Neural cell (in vitro differentiated cells): ENCODE measurements at regions not wholly inside any gene's neighbourhood (a gene's known extent, or its start where the extent isn't known, plus 50 kb on each side); places are given as distances from the start of the nearest gene placed in this dataset.

ENCODE experiments used
- H2AFZ ChIP-seq: fragments of 200-600, 300-800 bp; sonication (generic), shearing (Covaris generic); 2 replicates; pipeline ENCODE4 v1.6.0; 2014; ENCODE audit warnings: low read depth, mild to moderate bottlenecking, antibody characterized with exemption, low read length, moderate library complexity
- H3F3A ChIP-seq: fragments of 200-600 bp; shearing (Covaris generic); 2 replicates; pipeline ENCODE4 v1.6.1; 2016; ENCODE audit warnings: mild to moderate bottlenecking, moderate library complexity, mixed read lengths, antibody characterized with exemption, low read length; ENCODE audit not compliant: insufficient read depth, poor library complexity, severe bottlenecking
- H3K27ac ChIP-seq: fragments of 200-600, 300-800 bp; sonication (generic), shearing (Covaris generic); 2 replicates; pipeline ENCODE4 v1.5.1; 2014; ENCODE audit warnings: mild to moderate bottlenecking, low read length, moderate library complexity
- H3K27me3 ChIP-seq: fragments of 300-800, 200-600 bp; sonication (generic), shearing (Covaris generic); 2 replicates; pipeline ENCODE4 v1.6.0; 2014; ENCODE audit warnings: mild to moderate bottlenecking, low read depth, low read length, moderate library complexity; ENCODE audit not compliant: insufficient read depth
- H3K36me3 ChIP-seq: fragments of 300-800, 200-600 bp; sonication (generic), shearing (Covaris generic); 2 replicates; pipeline ENCODE4 v1.5.1; 2014; ENCODE audit warnings: mild to moderate bottlenecking, antibody characterized with exemption, low read length, moderate library complexity; ENCODE audit not compliant: insufficient read depth
- H3K4me2 ChIP-seq: fragments of 300-800, 200-600 bp; sonication (generic), shearing (Covaris generic); 2 replicates; pipeline ENCODE4 v1.6.0; 2014; ENCODE audit warnings: mild to moderate bottlenecking, low read length
- H3K4me3 ChIP-seq: fragments of 300-800, 200-600 bp; sonication (generic), shearing (Covaris generic); 2 replicates; pipeline ENCODE4 v1.5.1; 2014; ENCODE audit warnings: mild to moderate bottlenecking, low read length, moderate library complexity
- H3K79me2 ChIP-seq: fragments of 200-600 bp; shearing (Covaris generic); replicated peaks from 2 replicates; pipeline ENCODE4 v1.6.0; 2014; ENCODE audit warnings: mild to moderate bottlenecking, low read length, moderate library complexity; ENCODE audit not compliant: insufficient read depth
- H3K9ac ChIP-seq: fragments of 300-800, 200-600 bp; sonication (generic), shearing (Covaris generic); 2 replicates; pipeline ENCODE4 v1.6.1; 2016; ENCODE audit warnings: mild to moderate bottlenecking, low read length, mixed read lengths
- H3K9me2 ChIP-seq: fragments of 200-600 bp; shearing (Covaris generic); 2 replicates; pipeline ENCODE4 v1.6.1; 2016; ENCODE audit warnings: mild to moderate bottlenecking, low read length, mixed read lengths; ENCODE audit not compliant: insufficient read depth
- H3K9me3 ChIP-seq: fragments of 200-600, 300-800 bp; sonication (generic), shearing (Covaris generic); 2 replicates; pipeline ENCODE4 v1.6.1; 2016; ENCODE audit warnings: mild to moderate bottlenecking, mixed run types, low read length, moderate library complexity, mixed read lengths
- H4K20me1 ChIP-seq: fragments of 200-600 bp; shearing (Covaris generic); 2 replicates; pipeline ENCODE4 v1.6.1; 2016; ENCODE audit warnings: mild to moderate bottlenecking, mixed run types; ENCODE audit not compliant: insufficient read depth
- EP300 ChIP-seq: fragments of 450-650 bp; conservative IDR thresholded peaks from 2 replicates; pipeline ENCODE4 v1.6.1; 2014; ENCODE audit warnings: antibody characterized with exemption, mild to moderate bottlenecking, moderate library complexity; ENCODE audit not compliant: poor library complexity, severe bottlenecking
- EZH2 ChIP-seq: fragments of 200-600, 300-800 bp; shearing (Covaris generic), sonication (generic); IDR thresholded peaks from 2 replicates; pipeline ENCODE4 v1.6.1; 2014; ENCODE audit warnings: antibody characterized with exemption, low read length, borderline replicate concordance, mild to moderate bottlenecking; ENCODE audit not compliant: insufficient read depth, poor library complexity, severe bottlenecking
- MXI1 ChIP-seq: fragments of 450-650 bp; conservative IDR thresholded peaks from 2 replicates; pipeline ENCODE4 v1.6.1; 2014; ENCODE audit warnings: antibody characterized with exemption, mild to moderate bottlenecking; ENCODE audit not compliant: poor library complexity, severe bottlenecking
- POLR2AphosphoS5 ChIP-seq: IDR thresholded peaks from 2 replicates; pipeline ENCODE4 v1.6.1; 2012
- RAD21 ChIP-seq: fragments of 450-650 bp; conservative IDR thresholded peaks from 2 replicates; pipeline ENCODE4 v1.6.1; 2014; ENCODE audit warnings: antibody characterized with exemption, mild to moderate bottlenecking, moderate library complexity
- SMC3 ChIP-seq: fragments of 450-650 bp; conservative IDR thresholded peaks from 2 replicates; pipeline ENCODE4 v1.6.1; 2014; ENCODE audit warnings: antibody characterized with exemption, mild to moderate bottlenecking, moderate library complexity; ENCODE audit not compliant: poor library complexity
- TAF1 ChIP-seq: IDR thresholded peaks from 2 replicates; pipeline ENCODE4 v1.6.1; 2012; ENCODE audit warnings: low read depth
- TF ChIP-seq, protein P1 (sequence below): fragments of 450-650 bp; IDR thresholded peaks from 2 replicates; pipeline ENCODE4 v1.5.1; 2014; ENCODE audit warnings: antibody characterized with exemption, mild to moderate bottlenecking, moderate library complexity; ENCODE audit not compliant: poor library complexity, severe bottlenecking
- TF ChIP-seq, protein P2 (sequence below): IDR thresholded peaks from 2 replicates; pipeline ENCODE4 v1.6.1; 2012; ENCODE audit warnings: borderline replicate concordance

DNA sequence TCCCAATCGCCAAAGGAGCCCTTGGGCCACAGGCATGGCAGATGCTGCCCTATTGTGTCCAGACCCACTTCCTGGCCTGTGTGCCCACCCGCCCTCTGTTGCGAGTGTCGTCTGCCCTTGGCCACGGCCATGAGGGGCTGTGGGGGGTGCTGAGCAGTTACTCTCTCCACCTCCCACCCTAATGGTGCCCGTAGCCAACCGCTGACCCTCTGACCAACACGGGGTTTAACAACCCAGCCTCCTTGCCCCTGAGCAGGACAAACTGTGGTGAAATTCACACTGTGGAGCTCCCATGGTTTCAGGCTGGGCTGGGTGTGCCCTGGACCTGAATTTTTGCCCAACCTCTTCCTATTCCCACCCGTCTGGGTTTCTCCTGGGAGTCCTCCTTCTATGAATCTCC lies 145.7 kb upstream of the HDAC4 start:
- H3K79me2 ChIP-seq, result no peaks in the 10 kb centered on the region
- no peaks in the 10 kb centered on the region for H3F3A ChIP-seq
- no peaks in the 10 kb centered on the region for H4K20me1 ChIP-seq
- H3K9ac ChIP-seq, result no peak overlapping the region
- no peak overlapping the region for H2AFZ ChIP-seq
- H3K4me3 ChIP-seq, result no peak overlapping the region
- H3K27me3 ChIP-seq, result no peaks in the 10 kb centered on the region
- H3K27ac ChIP-seq, result no peak overlapping the region
- H3K9me3 ChIP-seq, result no peaks in the 10 kb centered on the region
- no peaks in the 10 kb centered on the region for H3K36me3 ChIP-seq
- TF ChIP-seq, protein P1, sequence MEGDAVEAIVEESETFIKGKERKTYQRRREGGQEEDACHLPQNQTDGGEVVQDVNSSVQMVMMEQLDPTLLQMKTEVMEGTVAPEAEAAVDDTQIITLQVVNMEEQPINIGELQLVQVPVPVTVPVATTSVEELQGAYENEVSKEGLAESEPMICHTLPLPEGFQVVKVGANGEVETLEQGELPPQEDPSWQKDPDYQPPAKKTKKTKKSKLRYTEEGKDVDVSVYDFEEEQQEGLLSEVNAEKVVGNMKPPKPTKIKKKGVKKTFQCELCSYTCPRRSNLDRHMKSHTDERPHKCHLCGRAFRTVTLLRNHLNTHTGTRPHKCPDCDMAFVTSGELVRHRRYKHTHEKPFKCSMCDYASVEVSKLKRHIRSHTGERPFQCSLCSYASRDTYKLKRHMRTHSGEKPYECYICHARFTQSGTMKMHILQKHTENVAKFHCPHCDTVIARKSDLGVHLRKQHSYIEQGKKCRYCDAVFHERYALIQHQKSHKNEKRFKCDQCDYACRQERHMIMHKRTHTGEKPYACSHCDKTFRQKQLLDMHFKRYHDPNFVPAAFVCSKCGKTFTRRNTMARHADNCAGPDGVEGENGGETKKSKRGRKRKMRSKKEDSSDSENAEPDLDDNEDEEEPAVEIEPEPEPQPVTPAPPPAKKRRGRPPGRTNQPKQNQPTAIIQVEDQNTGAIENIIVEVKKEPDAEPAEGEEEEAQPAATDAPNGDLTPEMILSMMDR, result no peak
- TF ChIP-seq, protein P2, sequence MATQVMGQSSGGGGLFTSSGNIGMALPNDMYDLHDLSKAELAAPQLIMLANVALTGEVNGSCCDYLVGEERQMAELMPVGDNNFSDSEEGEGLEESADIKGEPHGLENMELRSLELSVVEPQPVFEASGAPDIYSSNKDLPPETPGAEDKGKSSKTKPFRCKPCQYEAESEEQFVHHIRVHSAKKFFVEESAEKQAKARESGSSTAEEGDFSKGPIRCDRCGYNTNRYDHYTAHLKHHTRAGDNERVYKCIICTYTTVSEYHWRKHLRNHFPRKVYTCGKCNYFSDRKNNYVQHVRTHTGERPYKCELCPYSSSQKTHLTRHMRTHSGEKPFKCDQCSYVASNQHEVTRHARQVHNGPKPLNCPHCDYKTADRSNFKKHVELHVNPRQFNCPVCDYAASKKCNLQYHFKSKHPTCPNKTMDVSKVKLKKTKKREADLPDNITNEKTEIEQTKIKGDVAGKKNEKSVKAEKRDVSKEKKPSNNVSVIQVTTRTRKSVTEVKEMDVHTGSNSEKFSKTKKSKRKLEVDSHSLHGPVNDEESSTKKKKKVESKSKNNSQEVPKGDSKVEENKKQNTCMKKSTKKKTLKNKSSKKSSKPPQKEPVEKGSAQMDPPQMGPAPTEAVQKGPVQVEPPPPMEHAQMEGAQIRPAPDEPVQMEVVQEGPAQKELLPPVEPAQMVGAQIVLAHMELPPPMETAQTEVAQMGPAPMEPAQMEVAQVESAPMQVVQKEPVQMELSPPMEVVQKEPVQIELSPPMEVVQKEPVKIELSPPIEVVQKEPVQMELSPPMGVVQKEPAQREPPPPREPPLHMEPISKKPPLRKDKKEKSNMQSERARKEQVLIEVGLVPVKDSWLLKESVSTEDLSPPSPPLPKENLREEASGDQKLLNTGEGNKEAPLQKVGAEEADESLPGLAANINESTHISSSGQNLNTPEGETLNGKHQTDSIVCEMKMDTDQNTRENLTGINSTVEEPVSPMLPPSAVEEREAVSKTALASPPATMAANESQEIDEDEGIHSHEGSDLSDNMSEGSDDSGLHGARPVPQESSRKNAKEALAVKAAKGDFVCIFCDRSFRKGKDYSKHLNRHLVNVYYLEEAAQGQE, result no peak
- TF ChIP-seq POLR2AphosphoS5 (no peak), RAD21 (no peak), EP300 (no peak), EZH2 (no peak), MXI1 (no peak), TAF1 (no peak), SMC3 (no peak)
- no peaks in the 10 kb centered on the region for H3K9me2 ChIP-seq
- H3K4me2 ChIP-seq, result no peak overlapping the region

DNA sequence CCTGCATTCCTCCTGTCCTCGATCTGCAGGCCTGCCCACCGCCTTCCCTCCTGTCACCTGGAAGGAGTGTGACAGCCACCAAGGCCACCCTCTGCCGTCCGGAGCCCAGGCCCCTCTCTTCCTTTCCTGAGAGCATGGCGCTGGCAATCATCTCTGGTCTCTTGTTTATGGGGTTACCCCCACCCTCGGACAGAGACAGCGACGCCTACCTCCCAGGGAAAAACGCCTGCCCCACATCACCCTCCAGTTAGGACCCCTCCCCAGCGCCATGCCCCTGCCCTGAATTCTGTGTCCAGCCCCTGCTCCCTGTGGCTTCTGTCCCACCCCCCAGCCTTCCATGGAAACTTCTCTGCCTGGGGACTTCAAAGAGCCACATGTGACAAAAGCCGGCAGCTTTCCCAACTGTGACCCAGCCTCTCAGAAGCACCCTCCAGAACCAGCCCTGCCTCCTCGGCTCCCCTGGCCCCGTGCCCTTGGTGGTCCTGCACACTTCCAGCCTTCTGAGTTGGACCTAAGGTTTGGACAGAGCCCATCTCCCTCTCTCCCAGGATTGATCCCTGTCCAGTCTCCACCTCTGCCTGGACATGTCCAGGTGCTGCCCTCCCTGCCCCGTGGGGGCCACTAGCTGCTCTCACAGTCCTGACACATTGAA lies 145.0 kb upstream of the HDAC4 start:
- Histone ChIP-seq H3K9me3 (no peaks in the 10 kb centered on the region), H3K4me3 (no peak overlapping the region), H4K20me1 (no peaks in the 10 kb centered on the region), H2AFZ (no peak overlapping the region), H3K27ac (no peak overlapping the region), H3K4me2 (no peak overlapping the region), H3K9ac (no peak overlapping the region), H3K79me2 (no peaks in the 10 kb centered on the region), H3K36me3 (no peaks in the 10 kb centered on the region), H3F3A (no peaks in the 10 kb centered on the region), H3K9me2 (no peaks in the 10 kb centered on the region), H3K27me3 (no peaks in the 10 kb centered on the region)
- TF ChIP-seq POLR2AphosphoS5 (no peak), EZH2 (no peak), MXI1 (no peak), SMC3 (no peak), EP300 (no peak), RAD21 (no peak), TAF1 (no peak)
- TF ChIP-seq, protein P1, result no peak
- TF ChIP-seq, protein P2, result no peak
